IMR-90 (cell line): ENCODE measurements at regions not wholly inside any gene's neighbourhood (a gene's known extent, or its start where the extent isn't known, plus 50 kb on each side); places are given as distances from the start of the nearest gene placed in this dataset.

Experiments used
- ATAC-seq: fragments of 200-7000 bp; cut with Tn5 transposase; 2 replicates; pipeline ENCODE4 v1.9.1; 2020; ENCODE audit warnings: low read depth, mild to moderate bottlenecking, moderate library complexity
- BruUV-seq: library from RNA; stranded (reverse); fragments of 400-500 nt; replicated peaks from 2 replicates; lab custom pipeline; 2021; lab: Mats Ljungman, UMichigan
- CTCF ChIA-PET: fragments of 300-600 bp; formaldehyde crosslinking; extraction: SDS; loops from one replicate; lab custom pipeline; 2021; ENCODE audit warnings: antibody characterized with exemption; lab: Yijun Ruan, JAX
- POLR2A ChIA-PET: fragments of 300-600 bp; sonication (Branson Sonifier 250); formaldehyde crosslinking; loops from one replicate; lab custom pipeline; 2022; ENCODE audit warnings: antibody characterized with exemption; ENCODE audit not compliant: unreplicated experiment; lab: Charles Lee
- DNase-seq: peaks from one replicate; pipeline ENCODE4 v3.0.0; 2013
- H2AFZ ChIP-seq: replicated peaks from 2 replicates; pipeline ENCODE3; 2013; ENCODE audit warnings: low read length, mild to moderate bottlenecking; ENCODE audit not compliant: poor library complexity
- H2AK5ac ChIP-seq: 2 replicates; pipeline ENCODE4 v1.6.1; 2013; ENCODE audit warnings: low read depth, low read length, inconsistent platforms
- H2AK9ac ChIP-seq: replicated peaks from 2 replicates; pipeline ENCODE3; 2013; ENCODE audit warnings: mild to moderate bottlenecking, low read depth, low read length, moderate library complexity; ENCODE audit not compliant: poor library complexity
- H2BK120ac ChIP-seq: 2 replicates; pipeline ENCODE4 v1.6.1; 2013; ENCODE audit warnings: low read depth, low read length, inconsistent platforms
- H2BK15ac ChIP-seq: 3 replicates; pipeline ENCODE4 v1.6.1; 2013; ENCODE audit warnings: low read depth, low read length, inconsistent platforms
- H2BK20ac ChIP-seq: 2 replicates; pipeline ENCODE4 v1.6.1; 2013; ENCODE audit warnings: low read depth, mild to moderate bottlenecking, inconsistent platforms, low read length, moderate library complexity
- H2BK5ac ChIP-seq: 2 replicates; pipeline ENCODE4 v1.6.1; 2013; ENCODE audit warnings: mild to moderate bottlenecking, low read depth, low read length, inconsistent platforms; ENCODE audit not compliant: poor library complexity, severe bottlenecking
- H3K14ac ChIP-seq: replicated peaks from 2 replicates; pipeline ENCODE4 v1.6.1; 2013; ENCODE audit warnings: low read depth, low read length, inconsistent platforms
- H3K18ac ChIP-seq: 2 replicates; pipeline ENCODE4 v1.6.1; 2013; ENCODE audit warnings: low read depth, low read length, control low read depth
- H3K23ac ChIP-seq: 2 replicates; pipeline ENCODE4 v1.6.1; 2013; ENCODE audit warnings: low read depth, low read length, inconsistent platforms
- H3K27ac ChIP-seq: 2 replicates; pipeline ENCODE4 v1.5.1; 2013; ENCODE audit warnings: mild to moderate bottlenecking, control low read depth, low read length; ENCODE audit not compliant: insufficient read depth
- H3K27me3 ChIP-seq: 2 replicates; pipeline ENCODE4 v1.6.1; 2013; ENCODE audit warnings: low read length; ENCODE audit not compliant: control insufficient read depth, insufficient read depth
- H3K36me3 ChIP-seq: 2 replicates; pipeline ENCODE4 v1.6.1; 2013; ENCODE audit warnings: low read length, mixed read lengths; ENCODE audit not compliant: control insufficient read depth, insufficient read depth
- H3K4ac ChIP-seq: 2 replicates; pipeline ENCODE4 v1.6.1; 2013; ENCODE audit warnings: low read depth, low read length, inconsistent platforms
- H3K4me1 ChIP-seq: 2 replicates; pipeline ENCODE4 v1.6.1; 2013; ENCODE audit warnings: low read length, mixed read lengths; ENCODE audit not compliant: control insufficient read depth, insufficient read depth
- H3K4me2 ChIP-seq: 2 replicates; pipeline ENCODE4 v1.6.1; 2013; ENCODE audit warnings: low read depth, mild to moderate bottlenecking, control low read depth, low read length, moderate library complexity
- H3K4me3 ChIP-seq: 2 replicates; pipeline ENCODE4 v1.5.1; 2013; ENCODE audit warnings: low read depth, mild to moderate bottlenecking, control low read depth, low read length, moderate library complexity; ENCODE audit not compliant: insufficient read depth
- H3K56ac ChIP-seq: 2 replicates; pipeline ENCODE4 v1.6.1; 2013; ENCODE audit warnings: low read length, inconsistent platforms; ENCODE audit not compliant: insufficient read depth; ENCODE audit errors: extremely low read depth
- H3K79me1 ChIP-seq, 2 experiments: 2 replicates each; pipeline ENCODE4 v1.6.1; 2013; ENCODE audit warnings: low read length in 2 of 2, inconsistent platforms in 1 of 2, low read depth in 1 of 2
- H3K9ac ChIP-seq: 2 replicates; pipeline ENCODE4 v1.6.1; 2013; ENCODE audit warnings: low read depth, low read length, control low read depth
- H3K9me1 ChIP-seq: 2 replicates; pipeline ENCODE4 v1.6.1; 2013; ENCODE audit warnings: low read length, inconsistent platforms; ENCODE audit not compliant: insufficient read depth
- H3K9me3 ChIP-seq: 2 replicates; pipeline ENCODE4 v1.6.1; 2013; ENCODE audit warnings: low read length; ENCODE audit not compliant: control insufficient read depth, insufficient read depth
- H4K20me1 ChIP-seq: 2 replicates; pipeline ENCODE4 v1.6.1; 2013; ENCODE audit warnings: low read length, inconsistent platforms; ENCODE audit not compliant: insufficient read depth
- H4K5ac ChIP-seq: 2 replicates; pipeline ENCODE4 v1.6.1; 2013; ENCODE audit warnings: mild to moderate bottlenecking, low read depth, low read length, control low read depth
- H4K8ac ChIP-seq, 2 experiments: 2 replicates each; pipeline ENCODE4 v1.6.1; 2013; ENCODE audit warnings: low read depth in 2 of 2, low read length in 2 of 2, control low read depth in 1 of 2, inconsistent platforms in 1 of 2
- H4K91ac ChIP-seq: 2 replicates; pipeline ENCODE4 v1.6.1; 2013; ENCODE audit warnings: low read depth, low read length, inconsistent platforms; ENCODE audit not compliant: insufficient read depth
- BHLHE40 ChIP-seq: fragments of 150-350 bp; IDR thresholded peaks from 2 replicates; pipeline ENCODE4 v1.6.1; 2016; ENCODE audit warnings: mild to moderate bottlenecking, low read depth, low read length
- CEBPB ChIP-seq: IDR thresholded peaks from 2 replicates; pipeline ENCODE4 v1.6.1; 2012; ENCODE audit warnings: low read depth, low read length, improper control_type of control experiment
- CHD1 ChIP-seq: IDR thresholded peaks from 2 replicates; pipeline ENCODE4 v1.6.1; 2012; ENCODE audit warnings: low read depth, low read length, improper control_type of control experiment
- FOS ChIP-seq: fragments of 150-350 bp; IDR thresholded peaks from 2 replicates; pipeline ENCODE4 v1.6.1; 2016; ENCODE audit warnings: low read depth, low read length
- MAFK ChIP-seq: IDR thresholded peaks from 2 replicates; pipeline ENCODE4 v1.6.1; 2012; ENCODE audit warnings: low read depth, low read length, improper control_type of control experiment
- MAZ ChIP-seq: IDR thresholded peaks from 2 replicates; pipeline ENCODE4 v1.6.1; 2012; ENCODE audit warnings: low read depth, mild to moderate bottlenecking, low read length, improper control_type of control experiment, moderate library complexity, borderline replicate concordance
- MXI1 ChIP-seq: IDR thresholded peaks from 2 replicates; pipeline ENCODE4 v1.6.1; 2012; ENCODE audit warnings: low read depth, mild to moderate bottlenecking, low read length, moderate library complexity, borderline replicate concordance
- NFE2L2 ChIP-seq: fragments of 150-350 bp; IDR thresholded peaks from 2 replicates; pipeline ENCODE4 v1.6.1; 2016; ENCODE audit warnings: low read depth, mild to moderate bottlenecking, low read length
- POLR2A ChIP-seq: IDR thresholded peaks from 2 replicates; pipeline ENCODE4 v1.6.1; 2012; ENCODE audit warnings: mild to moderate bottlenecking, low read depth, low read length
- RAD21 ChIP-seq: IDR thresholded peaks from 2 replicates; pipeline ENCODE4 v1.6.1; 2012; ENCODE audit warnings: low read length, improper control_type of control experiment
- RCOR1 ChIP-seq: IDR thresholded peaks from 2 replicates; pipeline ENCODE4 v1.6.1; 2012; ENCODE audit warnings: mild to moderate bottlenecking, low read length, improper control_type of control experiment; ENCODE audit not compliant: insufficient replicate concordance
- RFX5 ChIP-seq: IDR thresholded peaks from 2 replicates; pipeline ENCODE4 v1.8.0; 2012; ENCODE audit warnings: low read depth, mild to moderate bottlenecking, low read length, moderate library complexity
- SMC3 ChIP-seq: fragments of 150-350 bp; IDR thresholded peaks from 2 replicates; pipeline ENCODE4 v1.6.1; 2016; ENCODE audit warnings: low read depth, mild to moderate bottlenecking, antibody characterized with exemption, low read length, moderate library complexity
- WGBS, 2 experiments: methylation state at CpG; one replicate each; pipeline versions ENCODE4 v1.1.5 to v1.1.7; 2013; ENCODE audit warnings: missing lambda C conversion rate in 2 of 2; ENCODE audit not compliant: insufficient read length in 1 of 2; ENCODE audit errors: extremely low coverage in 2 of 2; 5-methylcytosine and 5-hydroxymethylcytosine counted together
- dilution Hi-C: fragments of 300-500 bp; cut with HindIII; formaldehyde crosslinking; loops from one replicate; pipeline ENCODE4 v1.14.3; 2018; ENCODE audit warnings: low sequenced_read_pairs; ENCODE audit not compliant: unreplicated experiment
- in situ Hi-C: fragments of 300-500 bp; cut with MboI; formaldehyde crosslinking; loops from 3 replicates; pipeline ENCODE4 v1.14.3; 2019; ENCODE audit warnings: low sequenced_read_pairs, inconsistent platforms, mixed read lengths
- intact Hi-C: fragments of 100-400 bp; cut with micrococcal nuclease; formaldehyde crosslinking; loops from 2 replicates; pipeline ENCODE4 v1.10.0; 2022
- TF ChIP-seq, protein P1 (sequence below): conservative IDR thresholded peaks from 2 replicates; pipeline ENCODE4 v1.5.1; 2012; ENCODE audit warnings: mild to moderate bottlenecking, low read depth, low read length, improper control_type of control experiment
- TF ChIP-seq, protein P2 (sequence below): fragments of 150-350 bp; IDR thresholded peaks from 2 replicates; pipeline ENCODE4 v1.6.1; 2016; ENCODE audit warnings: low read depth, mild to moderate bottlenecking, low read length, moderate library complexity, borderline replicate concordance
- TF ChIP-seq, protein P3 (sequence below): fragments of 150-350 bp; IDR thresholded peaks from 2 replicates; pipeline ENCODE4 v1.6.1; 2017; ENCODE audit warnings: mild to moderate bottlenecking, antibody characterized with exemption, low read length, low read depth

DNA sequence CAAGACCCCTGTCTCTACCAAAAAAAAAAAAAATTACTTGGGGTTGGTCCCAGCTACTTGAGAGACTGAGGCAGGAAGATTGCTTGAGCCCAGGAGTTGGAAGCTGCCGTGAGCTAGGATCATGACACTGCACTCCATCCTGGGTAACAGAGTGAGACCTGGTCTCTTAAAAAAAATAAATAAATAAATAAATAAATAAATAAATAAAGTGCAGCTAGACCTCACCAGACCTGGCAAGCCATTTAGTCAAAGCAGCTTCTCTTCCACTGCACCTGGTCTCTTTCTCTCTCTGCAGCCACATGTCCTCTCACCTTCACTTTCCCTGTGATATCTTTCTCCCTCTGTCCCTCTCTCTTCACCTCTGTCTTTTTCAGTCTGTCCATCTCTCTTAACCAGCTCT, 75.2 kb upstream of the CHCHD3 start:
- POLR2A ChIA-PET: no interaction called here
- Histone ChIP-seq H3K56ac (no peak overlapping the region), H3K79me1 (no peaks in the 10 kb centered on the region), H3K4me1 (no peaks in the 10 kb centered on the region), H2BK15ac (no peak overlapping the region), H3K9me1 (no peaks in the 10 kb centered on the region), H3K4ac (no peak overlapping the region), H4K8ac (no peak overlapping the region), H3K36me3 (no peaks in the 10 kb centered on the region), H3K4me2 (no peak overlapping the region), H3K9ac (no peak overlapping the region), H2BK5ac (no peak overlapping the region), H4K91ac (no peak overlapping the region), H4K20me1 (no peaks in the 10 kb centered on the region), H2BK120ac (no peak overlapping the region), H3K23ac (no peak overlapping the region), H3K14ac (no peak overlapping the region), H3K27ac (no peak overlapping the region), H3K27me3 (no peaks in the 10 kb centered on the region; the same call in 1 of the 2 replicates), H3K4me3 (no peak overlapping the region), H2BK20ac (no peak overlapping the region), H4K5ac (no peak overlapping the region), H2AK9ac (no peak overlapping the region), H2AK5ac (no peak overlapping the region), H3K18ac (no peak overlapping the region), H2AFZ (no peak overlapping the region), H3K9me3 (no peaks in the 10 kb centered on the region)
- no peak for DNase-seq
- in situ Hi-C loops (no loop called here), intact Hi-C loops (no loop called here), dilution Hi-C loops (no loop called here)
- WGBS, 2 experiments: no CpG with 5 or more reads among the region's 1 CpG
- TF ChIP-seq, protein P1, sequence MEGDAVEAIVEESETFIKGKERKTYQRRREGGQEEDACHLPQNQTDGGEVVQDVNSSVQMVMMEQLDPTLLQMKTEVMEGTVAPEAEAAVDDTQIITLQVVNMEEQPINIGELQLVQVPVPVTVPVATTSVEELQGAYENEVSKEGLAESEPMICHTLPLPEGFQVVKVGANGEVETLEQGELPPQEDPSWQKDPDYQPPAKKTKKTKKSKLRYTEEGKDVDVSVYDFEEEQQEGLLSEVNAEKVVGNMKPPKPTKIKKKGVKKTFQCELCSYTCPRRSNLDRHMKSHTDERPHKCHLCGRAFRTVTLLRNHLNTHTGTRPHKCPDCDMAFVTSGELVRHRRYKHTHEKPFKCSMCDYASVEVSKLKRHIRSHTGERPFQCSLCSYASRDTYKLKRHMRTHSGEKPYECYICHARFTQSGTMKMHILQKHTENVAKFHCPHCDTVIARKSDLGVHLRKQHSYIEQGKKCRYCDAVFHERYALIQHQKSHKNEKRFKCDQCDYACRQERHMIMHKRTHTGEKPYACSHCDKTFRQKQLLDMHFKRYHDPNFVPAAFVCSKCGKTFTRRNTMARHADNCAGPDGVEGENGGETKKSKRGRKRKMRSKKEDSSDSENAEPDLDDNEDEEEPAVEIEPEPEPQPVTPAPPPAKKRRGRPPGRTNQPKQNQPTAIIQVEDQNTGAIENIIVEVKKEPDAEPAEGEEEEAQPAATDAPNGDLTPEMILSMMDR: no peak
- TF ChIP-seq NFE2L2: no peak
- TF ChIP-seq POLR2A: no peak
- TF ChIP-seq, protein P2, sequence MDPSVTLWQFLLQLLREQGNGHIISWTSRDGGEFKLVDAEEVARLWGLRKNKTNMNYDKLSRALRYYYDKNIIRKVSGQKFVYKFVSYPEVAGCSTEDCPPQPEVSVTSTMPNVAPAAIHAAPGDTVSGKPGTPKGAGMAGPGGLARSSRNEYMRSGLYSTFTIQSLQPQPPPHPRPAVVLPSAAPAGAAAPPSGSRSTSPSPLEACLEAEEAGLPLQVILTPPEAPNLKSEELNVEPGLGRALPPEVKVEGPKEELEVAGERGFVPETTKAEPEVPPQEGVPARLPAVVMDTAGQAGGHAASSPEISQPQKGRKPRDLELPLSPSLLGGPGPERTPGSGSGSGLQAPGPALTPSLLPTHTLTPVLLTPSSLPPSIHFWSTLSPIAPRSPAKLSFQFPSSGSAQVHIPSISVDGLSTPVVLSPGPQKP: no peak
- no peak for TF ChIP-seq FOS
- TF ChIP-seq SMC3: no peak
- no peak for TF ChIP-seq RFX5
- no peak for TF ChIP-seq MAFK
- no peak for TF ChIP-seq RAD21
- no peak for TF ChIP-seq MXI1
- no peak for TF ChIP-seq CEBPB
- TF ChIP-seq CHD1: no peak
- TF ChIP-seq RCOR1: no peak
- TF ChIP-seq, protein P3, sequence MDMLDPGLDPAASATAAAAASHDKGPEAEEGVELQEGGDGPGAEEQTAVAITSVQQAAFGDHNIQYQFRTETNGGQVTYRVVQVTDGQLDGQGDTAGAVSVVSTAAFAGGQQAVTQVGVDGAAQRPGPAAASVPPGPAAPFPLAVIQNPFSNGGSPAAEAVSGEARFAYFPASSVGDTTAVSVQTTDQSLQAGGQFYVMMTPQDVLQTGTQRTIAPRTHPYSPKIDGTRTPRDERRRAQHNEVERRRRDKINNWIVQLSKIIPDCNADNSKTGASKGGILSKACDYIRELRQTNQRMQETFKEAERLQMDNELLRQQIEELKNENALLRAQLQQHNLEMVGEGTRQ: no peak
- no peak for TF ChIP-seq BHLHE40
- TF ChIP-seq MAZ: no peak
- no peak for ATAC-seq
- CTCF ChIA-PET: interaction anchor here (1.2 kb wide), 1 partner anchor 9 kb away, joined by 4 read pairs; no protein-coding TSS in a partner anchor
- BruUV-seq: no TSS peak
